ENCODE measurements at regions not wholly inside any gene's neighbourhood (a gene's known extent, or its start where the extent isn't known, plus 50 kb on each side); places are given as distances from the start of the nearest gene placed in this dataset.

DNA sequence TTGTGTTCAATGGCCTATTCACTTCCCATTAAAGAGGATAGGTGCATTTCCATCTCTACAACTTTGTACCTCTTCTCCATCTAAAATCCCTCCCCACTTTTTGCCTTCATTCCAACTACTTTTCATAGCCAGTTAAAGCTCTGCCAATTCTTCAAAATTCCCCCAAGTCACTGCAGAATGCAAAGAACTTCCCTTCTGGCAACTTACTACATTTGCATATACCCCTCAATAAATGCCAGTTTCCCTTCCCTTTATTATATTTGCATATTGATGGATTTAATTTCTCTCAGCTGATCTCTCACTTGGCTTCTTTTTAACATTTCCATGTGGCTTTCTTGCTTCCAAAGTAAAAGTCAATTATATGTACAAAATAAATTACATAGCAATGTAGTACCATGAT, 393.4 kb downstream of the HACE1 start:
- Histone ChIP-seq H2AFZ (ENCODE audit: low read depth, low read length) (no peak overlapping the region), H3K27ac (ENCODE audit: extremely low read depth, low read depth, low read length) (no peak overlapping the region), H3K9me3 (replicated peaks; ENCODE audit: control insufficient read depth, insufficient read depth, low read depth, low read length) (no peaks in the 10 kb centered on the region), H3K79me2 (ENCODE audit: control insufficient read depth, insufficient read depth, low read length) (no peaks in the 10 kb centered on the region), H3K4me1 (replicated peaks in 1 of 2; ENCODE audit: control insufficient read depth in 2 of 2, insufficient read depth in 2 of 2, low read length in 2 of 2) (no peaks in the 10 kb centered on the region), H3K9ac (ENCODE audit: insufficient read depth in 1 of 2, low read depth in 2 of 2, low read length in 2 of 2) (no peak overlapping the region), H3K9me1 (ENCODE audit: control insufficient read depth, insufficient read depth, low read length) (no peaks in the 10 kb centered on the region), H3K27me3 (ENCODE audit: control insufficient read depth in 2 of 2, insufficient read depth in 2 of 2, low read length in 2 of 2) (no peaks in the 10 kb centered on the region), H3K4me3 (no peak overlapping the region), H3K36me3 (ENCODE audit: control insufficient read depth, insufficient read depth, low read length) (no peaks in the 10 kb centered on the region), H3K4me2 (ENCODE audit: insufficient read depth, low read length) (no peak overlapping the region), H4K20me1 (replicated peaks; ENCODE audit: control insufficient read depth, insufficient read depth, low read length) (no peaks in the 10 kb centered on the region)
- in situ Hi-C loops (cut with MboI) (no loop called here), intact Hi-C loops (cut with micrococcal nuclease) (no loop called here)
- ChIA-PET CTCF (ENCODE audit: low intra/inter-chr PET ratio) (no interaction called here), POLR2A (no interaction called here)
- ATAC-seq (no peak), FAIRE-seq (no peak), DNase-seq (ENCODE audit: extremely low read depth in 1 of 4, low spot score in 3 of 4) (no peak)
- no TSS peak for BruUV-seq (replicated peaks)
- TF ChIP-seq ELF4 (CRISPR knock-in tag; IDR thresholded peaks at IDR 0.05) = no peak
- TF ChIP-seq SRSF3 (IDR thresholded peaks at IDR 0.05; ENCODE audit: insufficient read depth, low read length) = no peak
- no peak for TF ChIP-seq SIX5 (IDR thresholded peaks at IDR 0.05; ENCODE audit: borderline replicate concordance in 1 of 2, insufficient read depth in 1 of 2, low read depth in 1 of 2, low read length in 2 of 2)
- TF ChIP-seq KLF1 (tag; IDR thresholded peaks at IDR 0.05) = no peak
- TF ChIP-seq NFXL1 (CRISPR knock-in tag; IDR thresholded peaks at IDR 0.05) = no peak
- no peak for TF ChIP-seq GTF2E2 (tag; IDR thresholded peaks at IDR 0.05)
- TF ChIP-seq, protein P1, sequence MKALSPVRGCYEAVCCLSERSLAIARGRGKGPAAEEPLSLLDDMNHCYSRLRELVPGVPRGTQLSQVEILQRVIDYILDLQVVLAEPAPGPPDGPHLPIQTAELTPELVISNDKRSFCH (CRISPR knock-in tag; IDR thresholded peaks at IDR 0.05) = no peak
- TF ChIP-seq, protein P1 (tag; IDR thresholded peaks at IDR 0.05) = no peak
- TF ChIP-seq, protein P2, sequence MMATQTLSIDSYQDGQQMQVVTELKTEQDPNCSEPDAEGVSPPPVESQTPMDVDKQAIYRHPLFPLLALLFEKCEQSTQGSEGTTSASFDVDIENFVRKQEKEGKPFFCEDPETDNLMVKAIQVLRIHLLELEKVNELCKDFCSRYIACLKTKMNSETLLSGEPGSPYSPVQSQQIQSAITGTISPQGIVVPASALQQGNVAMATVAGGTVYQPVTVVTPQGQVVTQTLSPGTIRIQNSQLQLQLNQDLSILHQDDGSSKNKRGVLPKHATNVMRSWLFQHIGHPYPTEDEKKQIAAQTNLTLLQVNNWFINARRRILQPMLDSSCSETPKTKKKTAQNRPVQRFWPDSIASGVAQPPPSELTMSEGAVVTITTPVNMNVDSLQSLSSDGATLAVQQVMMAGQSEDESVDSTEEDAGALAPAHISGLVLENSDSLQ (IDR thresholded peaks at IDR 0.05) = no peak
- no peak for TF ChIP-seq ZNF589 (CRISPR knock-in tag; IDR thresholded peaks at IDR 0.05; ENCODE audit: low read depth)
- TF ChIP-seq, protein P3, sequence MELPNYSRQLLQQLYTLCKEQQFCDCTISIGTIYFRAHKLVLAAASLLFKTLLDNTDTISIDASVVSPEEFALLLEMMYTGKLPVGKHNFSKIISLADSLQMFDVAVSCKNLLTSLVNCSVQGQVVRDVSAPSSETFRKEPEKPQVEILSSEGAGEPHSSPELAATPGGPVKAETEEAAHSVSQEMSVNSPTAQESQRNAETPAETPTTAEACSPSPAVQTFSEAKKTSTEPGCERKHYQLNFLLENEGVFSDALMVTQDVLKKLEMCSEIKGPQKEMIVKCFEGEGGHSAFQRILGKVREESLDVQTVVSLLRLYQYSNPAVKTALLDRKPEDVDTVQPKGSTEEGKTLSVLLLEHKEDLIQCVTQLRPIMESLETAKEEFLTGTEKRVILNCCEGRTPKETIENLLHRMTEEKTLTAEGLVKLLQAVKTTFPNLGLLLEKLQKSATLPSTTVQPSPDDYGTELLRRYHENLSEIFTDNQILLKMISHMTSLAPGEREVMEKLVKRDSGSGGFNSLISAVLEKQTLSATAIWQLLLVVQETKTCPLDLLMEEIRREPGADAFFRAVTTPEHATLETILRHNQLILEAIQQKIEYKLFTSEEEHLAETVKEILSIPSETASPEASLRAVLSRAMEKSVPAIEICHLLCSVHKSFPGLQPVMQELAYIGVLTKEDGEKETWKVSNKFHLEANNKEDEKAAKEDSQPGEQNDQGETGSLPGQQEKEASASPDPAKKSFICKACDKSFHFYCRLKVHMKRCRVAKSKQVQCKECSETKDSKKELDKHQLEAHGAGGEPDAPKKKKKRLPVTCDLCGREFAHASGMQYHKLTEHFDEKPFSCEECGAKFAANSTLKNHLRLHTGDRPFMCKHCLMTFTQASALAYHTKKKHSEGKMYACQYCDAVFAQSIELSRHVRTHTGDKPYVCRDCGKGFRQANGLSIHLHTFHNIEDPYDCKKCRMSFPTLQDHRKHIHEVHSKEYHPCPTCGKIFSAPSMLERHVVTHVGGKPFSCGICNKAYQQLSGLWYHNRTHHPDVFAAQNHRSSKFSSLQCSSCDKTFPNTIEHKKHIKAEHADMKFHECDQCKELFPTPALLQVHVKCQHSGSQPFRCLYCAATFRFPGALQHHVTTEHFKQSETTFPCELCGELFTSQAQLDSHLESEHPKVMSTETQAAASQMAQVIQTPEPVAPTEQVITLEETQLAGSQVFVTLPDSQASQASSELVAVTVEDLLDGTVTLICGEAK (IDR thresholded peaks at IDR 0.05) = no peak
- TF ChIP-seq, protein P3 (CRISPR knock-in tag; IDR thresholded peaks at IDR 0.05) = no peak
- TF ChIP-seq, protein P4, sequence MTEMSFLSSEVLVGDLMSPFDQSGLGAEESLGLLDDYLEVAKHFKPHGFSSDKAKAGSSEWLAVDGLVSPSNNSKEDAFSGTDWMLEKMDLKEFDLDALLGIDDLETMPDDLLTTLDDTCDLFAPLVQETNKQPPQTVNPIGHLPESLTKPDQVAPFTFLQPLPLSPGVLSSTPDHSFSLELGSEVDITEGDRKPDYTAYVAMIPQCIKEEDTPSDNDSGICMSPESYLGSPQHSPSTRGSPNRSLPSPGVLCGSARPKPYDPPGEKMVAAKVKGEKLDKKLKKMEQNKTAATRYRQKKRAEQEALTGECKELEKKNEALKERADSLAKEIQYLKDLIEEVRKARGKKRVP (CRISPR knock-in tag; IDR thresholded peaks at IDR 0.05) = no peak
